NCI-H1436 treated with DMSO at 0.1 percent for 48 hours (cell line): ENCODE measurements at regions not wholly inside any gene's neighbourhood (a gene's known extent, or its start where the extent isn't known, plus 50 kb on each side); places are given as distances from the start of the nearest gene placed in this dataset.
"Not testable (repeated sequence)": the region's sequence is repeated elsewhere in the genome, so short reads cannot be mapped to it uniquely, and the experiment has no call there.

Source experiments
- DNase-seq: peaks from one replicate; lab custom pipeline; 2025; lab: John Stamatoyannopoulos, UW

DNA sequence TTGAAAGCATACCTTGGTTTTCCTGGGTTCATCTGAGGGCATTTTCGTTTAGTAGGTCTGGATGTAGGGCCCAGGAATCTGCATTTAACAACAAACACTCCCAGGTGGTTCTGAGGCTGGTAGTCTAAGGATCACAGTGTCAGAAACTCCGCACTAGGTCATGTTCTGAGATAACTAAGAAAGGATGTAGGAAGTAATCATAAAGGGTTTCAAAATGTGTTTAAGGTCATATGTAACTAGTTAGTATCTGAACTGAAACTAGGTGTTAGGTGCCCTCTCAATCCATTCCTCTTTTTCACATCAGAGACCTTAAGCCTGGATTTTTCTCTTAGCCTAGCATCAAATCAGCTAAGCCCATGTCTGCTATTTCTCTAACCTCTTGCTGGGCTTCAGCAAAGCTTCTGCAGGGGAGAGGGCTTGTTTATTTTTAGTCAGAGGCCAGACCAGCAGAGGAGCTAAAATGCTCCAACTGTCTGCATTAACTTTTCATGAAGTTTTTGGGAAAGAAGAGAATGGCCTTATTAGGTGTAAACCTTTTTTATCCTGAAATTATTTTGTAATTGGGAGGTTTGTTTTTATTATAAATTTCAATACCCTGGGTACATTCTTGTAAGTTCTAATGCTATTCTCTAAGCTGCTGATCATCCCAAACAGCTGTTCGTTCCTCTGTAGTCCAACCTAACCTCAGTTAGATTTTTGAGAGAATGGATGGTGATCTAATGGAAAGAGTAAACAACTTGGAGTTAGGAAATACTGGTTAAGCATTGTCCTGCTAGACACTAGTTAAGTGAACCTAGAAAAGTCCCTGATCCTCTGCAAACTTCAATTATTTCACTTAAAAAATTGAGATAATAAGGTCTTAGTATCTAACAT is 262.8 kb upstream of the RFC3 start:
- DNase-seq: no peak

- DNase-seq: no peak
These were observed 261.1 kb upstream of the RFC3 start for GRCh38 chr13:33556828-33557227.

DNA sequence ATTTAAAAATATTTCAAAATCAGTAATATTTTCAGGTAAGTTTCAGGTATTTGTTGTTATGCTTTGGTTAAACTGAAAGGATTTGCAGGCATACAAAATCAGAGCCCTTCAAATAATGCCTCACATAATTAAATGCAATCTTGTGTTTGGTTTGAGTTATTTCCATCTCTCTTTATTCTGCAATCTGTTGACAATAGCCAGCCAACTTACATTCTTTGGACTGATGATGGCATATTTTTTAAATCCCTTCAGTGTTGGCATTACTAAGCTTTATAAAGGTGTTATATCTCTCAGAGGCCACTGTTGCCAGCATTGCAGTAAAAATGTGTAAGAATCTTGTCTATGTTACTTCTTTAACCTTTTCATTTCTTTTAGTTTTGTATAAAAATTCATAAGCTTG is 257.2 kb upstream of the RFC3 start:
- DNase-seq: no peak

DNA sequence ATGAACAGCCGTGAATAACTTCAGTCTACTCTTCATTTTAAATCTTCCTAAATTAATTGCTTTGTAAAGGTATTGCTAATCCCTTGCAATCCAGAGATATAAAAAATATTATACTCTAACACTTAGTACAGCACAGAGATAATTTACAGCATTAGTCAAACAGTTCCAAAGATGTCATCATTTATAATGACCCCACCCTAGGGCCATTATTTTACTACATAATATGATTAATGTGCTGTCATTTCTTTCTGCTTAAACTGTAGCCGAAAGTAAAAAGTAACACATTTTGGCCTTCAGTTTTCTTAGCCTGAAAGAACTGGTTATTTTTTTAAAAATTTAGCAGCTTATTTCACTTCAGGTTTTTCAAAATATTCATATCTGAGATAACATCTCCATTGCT is 256.3 kb upstream of the RFC3 start:
- DNase-seq: no peak

- no peak for DNase-seq
These were observed 246.3 kb upstream of the RFC3 start for GRCh38 chr13:33571618-33572017.

DNA sequence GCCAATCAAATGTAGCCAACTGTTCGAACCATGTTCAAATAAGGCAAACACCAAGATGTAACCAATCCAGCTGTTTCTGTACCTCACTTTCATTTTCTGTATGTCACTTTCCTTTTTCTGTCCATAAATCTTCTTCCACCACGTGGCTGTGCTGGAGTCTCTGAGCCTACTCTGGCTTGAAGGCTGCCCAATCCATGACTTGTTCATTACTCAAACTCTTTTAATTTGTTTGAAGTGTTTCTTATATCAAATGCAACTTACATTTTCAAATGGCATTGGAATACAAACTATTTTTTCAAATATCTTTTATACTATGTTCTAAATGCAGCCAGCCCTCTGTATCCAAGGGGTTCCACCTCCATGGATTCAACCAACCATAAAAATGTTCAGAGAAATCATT is 245.6 kb upstream of the RFC3 start:
- DNase-seq: not testable (repeated sequence)

DNA sequence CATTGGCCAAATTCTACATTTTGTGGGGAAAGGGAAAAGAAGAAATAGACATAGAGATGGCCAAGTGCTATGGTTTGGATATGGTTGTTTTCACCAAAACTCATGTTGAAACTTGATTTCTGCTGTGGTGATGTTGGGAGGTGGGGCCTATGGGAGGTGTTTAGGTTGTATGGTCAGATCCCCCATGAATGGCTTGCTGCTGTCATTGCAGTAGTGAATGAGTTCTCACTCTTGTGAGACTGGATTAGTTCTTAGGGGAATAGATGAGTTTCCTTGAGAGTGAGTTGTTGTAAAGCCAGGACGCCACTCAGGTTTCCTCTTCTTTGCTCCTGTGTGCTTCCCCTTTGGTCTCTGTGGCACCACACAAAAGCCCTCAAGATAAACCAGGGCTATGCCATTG is 242.6 kb upstream of the RFC3 start:
- no peak for DNase-seq

DNA sequence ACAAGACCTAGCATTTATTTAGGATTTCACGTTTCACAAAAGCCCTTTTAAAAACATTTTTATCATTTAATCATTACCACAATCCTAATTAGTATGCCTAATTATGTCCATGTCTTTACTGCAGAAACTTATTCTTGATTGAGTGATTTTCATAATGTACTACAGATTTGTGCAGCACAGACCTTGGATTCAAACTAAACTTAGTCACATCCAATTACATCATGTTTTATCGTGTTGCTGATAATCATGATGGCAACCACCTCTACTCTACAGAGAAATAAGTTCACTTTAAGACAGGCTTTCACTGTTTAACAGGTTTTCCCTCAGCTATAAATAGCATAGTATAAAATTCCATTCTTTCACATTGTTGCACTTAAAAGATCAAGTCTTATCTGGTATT is 240.9 kb upstream of the RFC3 start:
- DNase-seq: no peak

DNA sequence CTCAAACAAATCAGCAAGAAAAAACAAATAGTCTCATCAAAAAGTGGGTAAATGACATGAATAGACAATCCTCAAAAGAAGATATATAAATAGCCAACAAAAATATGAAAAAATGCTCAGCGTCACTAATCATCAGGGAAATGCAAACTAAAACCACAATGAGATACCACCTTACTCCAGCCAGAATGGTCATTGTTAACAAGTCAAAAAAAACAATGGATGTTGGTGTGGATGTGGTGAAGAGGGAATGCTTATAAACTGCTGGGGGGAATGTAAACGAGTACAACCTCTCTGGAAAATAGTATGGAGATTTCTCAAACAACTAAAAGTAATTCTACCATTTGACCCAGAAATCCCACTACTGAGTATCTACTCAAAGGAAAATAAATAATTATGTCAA is 239.2 kb upstream of the RFC3 start:
- no peak for DNase-seq

- no peak for DNase-seq
These were observed 235.8 kb upstream of the RFC3 start for GRCh38 chr13:33582121-33582520.

DNA sequence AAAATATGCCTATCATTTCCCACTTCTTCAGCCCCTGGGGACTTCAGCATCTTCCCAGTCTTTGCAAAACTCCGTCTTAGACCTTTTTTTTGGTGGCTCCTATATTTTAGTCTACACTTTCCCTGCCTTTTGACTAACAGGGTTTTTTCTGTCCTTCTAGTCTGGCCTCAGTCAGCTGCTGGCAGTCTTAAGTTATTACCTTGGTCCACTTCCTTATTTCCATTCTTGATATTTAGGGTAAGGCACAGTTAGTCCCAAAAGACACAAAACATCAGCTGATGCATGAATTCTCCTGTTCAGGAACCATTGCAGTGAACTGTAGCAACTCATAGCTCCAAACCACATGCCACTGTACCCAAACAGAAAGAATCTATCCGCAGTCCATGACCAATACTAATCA is 234.6 kb upstream of the RFC3 start:
- no peak for DNase-seq

DNA sequence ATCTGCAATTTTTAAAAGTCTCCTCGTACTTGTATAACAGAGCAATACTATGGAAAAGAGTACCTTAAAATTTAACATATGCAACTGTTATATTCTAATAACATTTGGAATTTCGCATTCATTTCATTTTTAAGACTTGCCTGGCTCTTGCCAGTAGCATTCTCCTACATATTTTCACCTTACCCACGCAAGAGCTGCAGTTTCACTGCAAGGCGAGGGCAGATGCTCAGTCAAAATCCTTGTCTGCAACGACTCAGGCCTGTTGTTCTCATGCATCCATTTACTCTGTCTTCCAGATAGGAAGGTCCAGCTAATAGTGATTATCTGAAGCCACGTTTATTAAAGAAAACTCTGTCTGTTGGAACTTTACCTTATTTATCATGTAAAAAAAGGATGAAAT is 227.0 kb upstream of the RFC3 start:
- DNase-seq: no peak

DNA sequence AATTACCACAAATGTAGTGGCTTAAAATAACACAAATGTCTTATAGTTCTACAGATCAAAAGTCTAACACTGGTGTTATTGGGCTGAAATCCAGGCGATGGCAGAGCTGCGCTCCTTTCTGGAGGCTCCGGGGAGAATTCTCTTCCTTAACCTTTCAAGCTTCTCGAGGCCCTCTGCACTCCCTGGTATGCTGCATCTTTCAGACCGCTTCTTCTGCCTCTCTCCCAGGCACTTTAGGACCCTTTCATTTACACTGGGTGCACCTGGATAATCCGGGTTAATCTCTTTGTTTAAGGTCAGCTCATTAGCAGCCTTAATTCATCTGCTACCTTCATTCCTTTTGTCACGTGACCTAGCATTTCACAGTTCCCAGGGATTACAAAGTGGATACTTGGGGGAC is 211.3 kb upstream of the RFC3 start:
- no peak for DNase-seq

GRCh38 chr13:33610438-33611120 is 207.4 kb upstream of the RFC3 start:
- no peak for DNase-seq

DNA sequence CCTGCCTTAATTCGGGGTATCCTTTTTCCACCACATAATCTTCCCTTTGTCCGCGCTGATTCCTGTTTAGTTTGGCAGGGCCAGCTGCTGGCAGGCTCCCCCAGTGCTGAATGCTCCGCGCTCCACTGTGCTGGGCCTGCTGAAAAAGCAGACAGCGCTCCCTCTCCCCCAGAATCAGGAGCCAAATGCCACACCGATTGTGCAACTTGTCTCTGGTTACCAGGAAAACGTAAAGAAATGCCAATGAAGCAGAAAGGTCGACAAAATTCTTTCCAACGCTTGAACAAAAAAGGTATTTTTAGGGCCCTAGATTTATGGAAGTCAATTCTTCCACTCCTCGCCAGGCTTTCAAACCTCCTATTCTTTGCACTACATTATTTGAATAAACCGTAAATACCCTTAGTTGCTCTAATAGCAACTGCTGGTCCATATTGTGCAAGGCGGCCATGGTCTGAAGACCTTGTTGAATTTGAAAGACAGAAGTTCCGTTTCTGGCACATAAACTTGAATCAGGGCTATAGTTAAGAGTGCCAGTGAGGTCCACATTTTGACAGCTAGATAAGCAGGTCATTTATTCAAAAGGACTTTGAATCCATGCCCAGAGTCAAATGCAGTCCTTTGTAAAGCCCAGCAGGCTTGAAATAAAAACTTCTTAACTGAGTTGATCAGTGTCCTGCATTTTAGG is 206.7 kb upstream of the RFC3 start:
- no peak for DNase-seq

DNA sequence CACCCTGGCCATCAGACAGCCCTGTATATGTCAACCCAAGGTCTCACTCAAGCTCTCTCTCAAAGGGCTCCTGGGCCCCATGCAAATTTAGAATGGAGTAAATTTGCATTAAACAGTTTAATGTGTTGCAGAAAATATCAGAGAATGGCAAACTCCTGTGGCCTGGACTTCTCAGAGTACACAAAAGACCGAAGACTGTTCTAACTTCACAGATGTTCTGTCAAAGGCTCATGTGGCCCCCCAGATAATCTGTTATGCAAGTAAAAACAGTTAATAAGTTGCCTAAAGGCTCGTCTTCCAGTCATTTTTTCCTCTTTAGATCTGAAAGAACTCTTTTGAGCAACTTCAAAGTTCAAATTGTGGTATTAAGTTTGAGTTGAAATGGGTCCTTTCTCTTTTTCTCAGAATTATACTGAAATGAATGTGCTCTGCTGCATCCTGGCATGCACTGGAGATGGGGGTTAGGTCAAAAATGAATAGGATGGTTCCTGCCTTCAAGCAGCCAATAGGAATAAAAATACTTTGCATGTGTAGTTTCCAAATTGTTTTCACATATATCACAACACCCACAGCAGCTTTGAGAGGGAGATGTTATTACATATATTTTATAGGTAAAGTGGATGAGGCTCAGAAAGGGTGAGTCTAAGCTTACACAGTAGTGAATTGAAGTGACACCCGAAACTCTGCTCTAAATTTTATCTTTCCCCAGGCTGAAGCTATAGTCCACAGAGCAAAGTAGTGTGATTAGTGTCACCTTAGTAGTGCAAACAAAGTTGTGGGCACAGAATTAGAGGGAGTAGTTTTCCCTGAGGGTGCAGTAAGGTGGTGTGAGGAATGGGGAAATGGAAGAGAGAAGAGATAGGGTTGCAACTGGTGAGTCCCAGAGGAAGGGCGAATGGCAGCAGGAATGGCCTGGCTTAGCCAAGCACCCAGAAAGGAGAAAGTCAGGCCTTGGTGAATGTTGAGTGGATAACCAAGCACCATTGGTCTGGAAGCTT is 205.0 kb upstream of the RFC3 start:
- DNase-seq: no peak

GRCh38 chr13:33615436-33615835 is 202.5 kb upstream of the RFC3 start:
- DNase-seq: no peak

DNA sequence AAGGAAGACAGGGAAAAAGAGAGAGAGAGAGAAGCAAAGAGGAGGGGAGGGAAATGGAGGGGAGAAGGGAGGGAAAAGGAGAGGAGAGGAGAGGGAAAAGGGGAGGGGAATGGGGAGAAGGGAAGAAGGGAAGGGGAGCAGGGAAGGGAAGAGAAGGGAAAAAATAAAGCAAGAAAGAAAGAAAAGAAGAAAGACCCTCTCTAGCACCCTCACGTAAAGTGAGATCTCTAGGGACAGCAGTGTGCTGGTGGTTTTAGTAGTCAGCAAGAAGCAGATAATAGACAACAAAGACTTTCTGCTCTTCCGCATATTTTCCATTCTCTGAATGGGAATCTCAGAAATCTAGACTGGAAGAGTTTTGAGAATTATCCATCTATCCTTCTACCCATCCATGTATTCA is 201.8 kb upstream of the RFC3 start:
- DNase-seq: no peak

DNA sequence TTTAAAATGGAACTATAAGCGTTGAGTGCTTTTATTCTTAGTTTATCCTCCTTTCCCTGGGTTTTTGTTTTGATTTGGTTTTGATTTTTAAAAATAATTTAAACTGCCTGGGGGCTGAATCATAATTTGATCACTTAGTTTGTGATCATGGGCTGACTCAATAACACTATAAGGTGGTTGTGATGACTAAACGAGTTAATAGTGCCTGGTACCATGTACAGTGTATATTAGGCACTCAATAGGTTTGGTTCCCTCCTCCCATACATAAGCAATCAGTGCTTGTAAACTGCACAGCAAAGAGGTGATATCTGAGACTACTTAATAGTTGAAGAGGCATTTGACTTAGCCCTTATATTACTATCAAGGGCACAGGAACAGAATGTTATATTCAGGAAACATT is 200.9 kb upstream of the RFC3 start:
- no peak for DNase-seq

DNA sequence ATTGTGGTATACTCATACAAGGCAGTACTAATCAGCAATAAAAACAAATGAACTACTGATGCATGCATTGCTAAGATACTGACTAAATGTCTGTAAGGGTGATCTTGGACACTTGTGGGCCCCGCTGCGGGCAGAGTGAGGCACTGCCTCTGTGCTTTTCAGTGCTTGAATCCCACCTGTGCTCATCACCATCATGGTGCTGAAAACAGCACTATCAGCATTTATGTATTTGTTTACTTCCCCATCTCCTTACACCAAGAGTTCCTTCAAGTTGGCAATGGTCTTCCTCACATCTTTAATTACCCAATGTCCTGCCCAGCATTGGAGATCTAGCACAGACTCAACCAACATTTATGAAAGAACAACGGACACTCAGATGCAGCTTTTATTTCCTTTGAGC is 193.7 kb upstream of the RFC3 start:
- DNase-seq: no peak

- DNase-seq: no peak
These were observed 193.2 kb upstream of the RFC3 start for GRCh38 chr13:33624740-33625139.

GRCh38 chr13:33626407-33626806 is 191.5 kb upstream of the RFC3 start:
- no peak for DNase-seq
